ENCODE measurements at regions not wholly inside any gene's neighbourhood (a gene's known extent, or its start where the extent isn't known, plus 50 kb on each side); places are given as distances from the start of the nearest gene placed in this dataset.

DNA sequence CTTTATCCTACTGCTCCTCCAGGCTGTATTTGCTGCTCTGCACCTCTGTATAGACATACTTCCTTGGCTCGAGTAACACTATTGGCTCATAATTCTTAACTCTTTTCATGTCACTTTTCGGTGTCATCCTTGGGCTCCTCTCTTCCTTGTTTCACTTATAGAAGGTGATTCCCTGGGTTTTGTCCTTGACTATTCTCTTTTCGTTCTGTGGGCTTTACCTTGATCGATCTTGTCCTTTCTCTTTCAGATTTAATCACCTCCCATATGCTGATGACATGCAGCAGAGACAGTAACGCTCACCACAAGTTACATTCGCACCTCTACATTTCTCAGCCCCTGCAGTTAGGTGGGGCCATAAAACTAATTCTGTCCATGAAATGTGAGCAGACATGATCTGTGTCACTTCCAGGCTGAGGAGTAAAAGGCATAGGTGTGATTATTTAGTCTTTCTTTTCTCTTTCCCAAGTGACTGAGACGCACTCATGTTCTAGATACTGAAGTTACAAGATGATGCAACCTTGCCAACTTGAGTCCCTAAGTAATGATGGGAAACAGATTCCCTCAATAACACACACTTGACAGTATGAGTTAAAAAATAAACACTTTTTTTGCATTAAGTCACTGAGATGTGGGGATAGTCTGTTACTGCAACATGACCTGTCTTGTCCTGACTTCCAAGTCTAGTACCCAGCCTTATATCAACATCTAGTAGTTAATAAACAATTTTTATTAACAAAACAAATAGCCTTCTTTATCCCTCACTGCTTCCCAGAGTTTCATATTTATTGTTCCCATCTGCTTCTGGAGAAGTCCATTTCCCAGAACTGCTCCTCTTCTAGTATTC lies 49.9 kb upstream of the HAO2 start:
- TF ChIP-seq CTCF (conservative IDR thresholded peaks at IDR 0.05): no peak
- no peak for TF ChIP-seq EZH2 (IDR thresholded peaks at IDR 0.05; ENCODE audit: low read depth)

Measured in PC-9 (cell line).